Activated B cell treated with CpG ODN at 0.5 μM for 24 hours (primary cell): ENCODE measurements at regions not wholly inside any gene's neighbourhood (a gene's known extent, or its start where the extent isn't known, plus 50 kb on each side); places are given as distances from the start of the nearest gene placed in this dataset.

Source experiments
- ATAC-seq: fragments of 200-7000 bp; cut with Tn5 transposase; one replicate; pipeline ENCODE4 v1.10.0; 2021; ENCODE audit warnings: low read depth, mild to moderate bottlenecking, moderate library complexity
- CTCF ChIA-PET: fragments of 350-600 bp; sonication (Branson Sonifier 250); formaldehyde crosslinking; loops from one replicate; lab custom pipeline; 2021; ENCODE audit warnings: antibody characterized with exemption; lab: Charles Lee
- POLR2A ChIA-PET: fragments of 350-600 bp; sonication (Branson Sonifier 250); formaldehyde crosslinking; loops from one replicate; lab custom pipeline; 2021; ENCODE audit warnings: antibody characterized with exemption; lab: Charles Lee
- DNase-seq: peaks from one replicate; pipeline ENCODE4 v3.0.0; 2022
- H3K27ac Mint-ChIP-seq: one replicate; pipeline ENCODE4 v1.8.0; 2020; ENCODE audit warnings: mixed read lengths
- H3K27me3 Mint-ChIP-seq: one replicate; pipeline ENCODE4 v1.8.0; 2021; ENCODE audit warnings: mixed read lengths
- H3K36me3 Mint-ChIP-seq: one replicate; pipeline ENCODE4 v1.8.0; 2021; ENCODE audit warnings: low read depth, mixed read lengths
- H3K4me1 Mint-ChIP-seq: one replicate; pipeline ENCODE4 v1.8.0; 2021; ENCODE audit warnings: mixed read lengths
- H3K4me3 Mint-ChIP-seq: one replicate; pipeline ENCODE4 v1.8.0; 2020; ENCODE audit warnings: mild to moderate bottlenecking, mixed read lengths
- H3K9me3 Mint-ChIP-seq: one replicate; pipeline ENCODE4 v1.8.0; 2020; ENCODE audit warnings: mixed read lengths
- CTCF ChIP-seq: fragments of 200-600 bp; IDR thresholded peaks from one replicate; pipeline ENCODE4 v1.8.0; 2022; ENCODE audit warnings: antibody characterized with exemption, mild to moderate bottlenecking
- intact Hi-C: fragments of 100-400 bp; cut with micrococcal nuclease; formaldehyde crosslinking; loops from one replicate; pipeline ENCODE4 v1.15.1; 2024

GRCh38 chr11:19391026-19391425 lies 150.3 kb upstream of the E2F8 start:
- peaks cover 6% of the 10 kb centered on the region for H3K9me3 Mint-ChIP-seq

GRCh38 chr11:19389787-19390303 lies 149.1 kb upstream of the E2F8 start:
- H3K27ac Mint-ChIP-seq, result no peak overlapping the region
- intact Hi-C loops, result no loop called here
- no peaks in the 10 kb centered on the region for H3K36me3 Mint-ChIP-seq

More at GRCh38 chr11:19391026-19391425, 150.3 kb upstream of the E2F8 start:
- ATAC-seq (no peak), DNase-seq (no peak)
- no peak for TF ChIP-seq CTCF
- H3K27me3 Mint-ChIP-seq, result no peaks in the 10 kb centered on the region
- intact Hi-C loops, result no loop called here
- H3K4me1 Mint-ChIP-seq, result no peaks in the 10 kb centered on the region
- CTCF ChIA-PET, result no interaction called here
- H3K4me3 Mint-ChIP-seq, result no peak overlapping the region
- POLR2A ChIA-PET, result no interaction called here
- H3K27ac Mint-ChIP-seq, result no peak overlapping the region
- no peaks in the 10 kb centered on the region for H3K36me3 Mint-ChIP-seq

GRCh38 chr11:19382131-19382611 lies 141.4 kb upstream of the E2F8 start:
- Mint-ChIP-seq H3K27ac (no peak overlapping the region), H3K4me3 (no peak overlapping the region), H3K4me1 (no peaks in the 10 kb centered on the region), H3K36me3 (no peaks in the 10 kb centered on the region), H3K27me3 (peaks cover 23% of the 10 kb centered on the region), H3K9me3 (no peaks in the 10 kb centered on the region)
- intact Hi-C loops, result no loop called here
- ChIA-PET POLR2A (no interaction called here), CTCF (no interaction called here)
- no peak for TF ChIP-seq CTCF
- DNase-seq (no peak), ATAC-seq (no peak)

More at GRCh38 chr11:19389787-19390303, 149.1 kb upstream of the E2F8 start:
- Mint-ChIP-seq H3K4me1 (no peaks in the 10 kb centered on the region), H3K4me3 (no peak overlapping the region), H3K9me3 (peaks cover 6% of the 10 kb centered on the region), H3K27me3 (no peaks in the 10 kb centered on the region)
- CTCF ChIA-PET, result no interaction called here
- POLR2A ChIA-PET, result no interaction called here
- no peak for TF ChIP-seq CTCF
- no peak for DNase-seq
- no peak for ATAC-seq

GRCh38 chr11:19380375-19380774 lies 139.6 kb upstream of the E2F8 start:
- Mint-ChIP-seq H3K9me3 (no peaks in the 10 kb centered on the region), H3K36me3 (no peaks in the 10 kb centered on the region), H3K4me1 (no peaks in the 10 kb centered on the region), H3K27ac (no peak overlapping the region), H3K4me3 (no peak overlapping the region), H3K27me3 (peaks cover 24% of the 10 kb centered on the region)
- DNase-seq, result no peak
- intact Hi-C loops, result no loop called here
- CTCF ChIA-PET, result no interaction called here
- no peak for ATAC-seq
- TF ChIP-seq CTCF, result no peak
- POLR2A ChIA-PET, result no interaction called here

- intact Hi-C loops, result no loop called here
- ChIA-PET POLR2A (no interaction called here), CTCF (no interaction called here)
- H3K27me3 Mint-ChIP-seq, result peaks cover 28% of the 10 kb centered on the region
- ATAC-seq (no peak), DNase-seq (no peak)
- H3K4me3 Mint-ChIP-seq, result no peak overlapping the region
- no peak overlapping the region for H3K27ac Mint-ChIP-seq
- no peak for TF ChIP-seq CTCF
- no peaks in the 10 kb centered on the region for H3K9me3 Mint-ChIP-seq
- H3K4me1 Mint-ChIP-seq, result no peaks in the 10 kb centered on the region
- H3K36me3 Mint-ChIP-seq, result no peaks in the 10 kb centered on the region
Observed at GRCh38 chr11:19379465-19379864, 138.7 kb upstream of the E2F8 start.
